SK-N-SH treated with all-trans-retinoic acid at 6 μM for 48 hours (cell line): ENCODE measurements at regions not wholly inside any gene's neighbourhood (a gene's known extent, or its start where the extent isn't known, plus 50 kb on each side); places are given as distances from the start of the nearest gene placed in this dataset.

Experiments
- ATAC-seq: fragments of 200-7000 bp; cut with Tn5 transposase; 3 replicates; pipeline ENCODE4 v1.9.1; 2020; ENCODE audit warnings: mild to moderate bottlenecking, moderate library complexity
- ARNTL ChIP-seq: fragments of 450-650 bp; formaldehyde crosslinking; IDR thresholded peaks from 2 replicates; pipeline ENCODE4 v1.5.0; 2020; ENCODE audit warnings: low read depth, mild to moderate bottlenecking, moderate library complexity, borderline replicate concordance
- BACH2 ChIP-seq: fragments of 250-450 bp; sonication (Bioruptor Pico); IDR thresholded peaks from 2 replicates; pipeline ENCODE4 v1.9.0; 2021; ENCODE audit warnings: mild to moderate bottlenecking, borderline replicate concordance
- CSDC2 ChIP-seq: fragments of 250-450 bp; sonication (Bioruptor Pico); IDR thresholded peaks from 2 replicates; pipeline ENCODE4 v1.5.0; 2020; ENCODE audit warnings: mild to moderate bottlenecking, moderate library complexity
- ESRRG ChIP-seq: fragments of 250-450 bp; sonication (Bioruptor Pico); IDR thresholded peaks from 2 replicates; pipeline ENCODE4 v1.6.1; 2021; ENCODE audit warnings: mild to moderate bottlenecking
- GLIS3 ChIP-seq: fragments of 250-450 bp; sonication (Bioruptor Pico); IDR thresholded peaks from 2 replicates; pipeline ENCODE4 v1.5.0; 2020; ENCODE audit warnings: mild to moderate bottlenecking, moderate library complexity
- ISL1 ChIP-seq: fragments of 250-450 bp; sonication (Bioruptor Pico); IDR thresholded peaks from 2 replicates; pipeline ENCODE4 v2.1.2; 2022; ENCODE audit warnings: mild to moderate bottlenecking, moderate library complexity
- OSR1 ChIP-seq: fragments of 250-450 bp; sonication (Bioruptor Pico); IDR thresholded peaks from 2 replicates; pipeline ENCODE4 v1.8.0; 2022; ENCODE audit warnings: moderate library complexity, mild to moderate bottlenecking, inconsistent platforms
- PPARA ChIP-seq: fragments of 250-450 bp; sonication (Bioruptor Pico); IDR thresholded peaks from 2 replicates; pipeline ENCODE4 v1.5.0; 2020; ENCODE audit warnings: mild to moderate bottlenecking, borderline replicate concordance
- SNAI2 ChIP-seq: fragments of 250-450 bp; sonication (Bioruptor Pico); IDR thresholded peaks from 2 replicates; pipeline ENCODE4 v1.5.0; 2020; ENCODE audit warnings: mild to moderate bottlenecking, moderate library complexity
- TCF4 ChIP-seq: fragments of 250-450 bp; sonication (Bioruptor Pico); IDR thresholded peaks from 2 replicates; pipeline ENCODE4 v1.8.0; 2021; ENCODE audit warnings: mild to moderate bottlenecking, moderate library complexity, borderline replicate concordance
- TOX ChIP-seq: fragments of 250-450 bp; sonication (Bioruptor Pico); IDR thresholded peaks from 2 replicates; pipeline ENCODE4 v1.8.0; 2021; ENCODE audit warnings: mild to moderate bottlenecking, moderate library complexity, borderline replicate concordance
- ZC3H10 ChIP-seq: fragments of 250-450 bp; sonication (Bioruptor Pico); IDR thresholded peaks from 2 replicates; pipeline ENCODE4 v1.5.1; 2021; ENCODE audit warnings: mild to moderate bottlenecking, moderate library complexity
- ZFP3 ChIP-seq: fragments of 250-450 bp; sonication (Bioruptor Pico); IDR thresholded peaks from 2 replicates; pipeline ENCODE4 v1.5.0; 2020; ENCODE audit warnings: mild to moderate bottlenecking, moderate library complexity
- ZFP30 ChIP-seq: fragments of 450-650 bp; formaldehyde crosslinking; IDR thresholded peaks from 2 replicates; pipeline ENCODE4 v1.5.0; 2022; ENCODE audit warnings: mild to moderate bottlenecking, moderate library complexity
- ZNF565 ChIP-seq: fragments of 450-650 bp; formaldehyde crosslinking; conservative IDR thresholded peaks from 2 replicates; pipeline ENCODE4 v1.5.0; 2020; ENCODE audit warnings: low read depth, mild to moderate bottlenecking, moderate library complexity
- ZNF70 ChIP-seq: fragments of 450-650 bp; formaldehyde crosslinking; IDR thresholded peaks from 2 replicates; pipeline ENCODE4 v1.5.0; 2020; ENCODE audit warnings: mild to moderate bottlenecking, moderate library complexity
- TF ChIP-seq, protein P1 (sequence below): fragments of 250-450 bp; sonication (Bioruptor Pico); IDR thresholded peaks from 2 replicates; pipeline ENCODE4 v1.8.0; 2021; ENCODE audit warnings: low read depth, mild to moderate bottlenecking, moderate library complexity, borderline replicate concordance
- TF ChIP-seq, protein P2 (sequence below): fragments of 250-450 bp; sonication (Bioruptor Pico); IDR thresholded peaks from 2 replicates; pipeline ENCODE4 v1.5.1; 2021; ENCODE audit warnings: mild to moderate bottlenecking, moderate library complexity
- TF ChIP-seq, protein P3 (sequence below): fragments of 250-450 bp; sonication (Bioruptor Pico); IDR thresholded peaks from 2 replicates; pipeline ENCODE4 v1.8.0; 2020; ENCODE audit warnings: mild to moderate bottlenecking, moderate library complexity, borderline replicate concordance
- TF ChIP-seq, protein P4 (sequence below): fragments of 250-450 bp; sonication (Bioruptor Pico); IDR thresholded peaks from 2 replicates; pipeline ENCODE4 v1.5.1; 2020; ENCODE audit warnings: low read depth, mild to moderate bottlenecking, moderate library complexity
- TF ChIP-seq, protein P5 (sequence below): fragments of 250-450 bp; sonication (Bioruptor Pico); IDR thresholded peaks from 2 replicates; pipeline ENCODE4 v1.5.0; 2020; ENCODE audit warnings: mild to moderate bottlenecking, moderate library complexity

DNA sequence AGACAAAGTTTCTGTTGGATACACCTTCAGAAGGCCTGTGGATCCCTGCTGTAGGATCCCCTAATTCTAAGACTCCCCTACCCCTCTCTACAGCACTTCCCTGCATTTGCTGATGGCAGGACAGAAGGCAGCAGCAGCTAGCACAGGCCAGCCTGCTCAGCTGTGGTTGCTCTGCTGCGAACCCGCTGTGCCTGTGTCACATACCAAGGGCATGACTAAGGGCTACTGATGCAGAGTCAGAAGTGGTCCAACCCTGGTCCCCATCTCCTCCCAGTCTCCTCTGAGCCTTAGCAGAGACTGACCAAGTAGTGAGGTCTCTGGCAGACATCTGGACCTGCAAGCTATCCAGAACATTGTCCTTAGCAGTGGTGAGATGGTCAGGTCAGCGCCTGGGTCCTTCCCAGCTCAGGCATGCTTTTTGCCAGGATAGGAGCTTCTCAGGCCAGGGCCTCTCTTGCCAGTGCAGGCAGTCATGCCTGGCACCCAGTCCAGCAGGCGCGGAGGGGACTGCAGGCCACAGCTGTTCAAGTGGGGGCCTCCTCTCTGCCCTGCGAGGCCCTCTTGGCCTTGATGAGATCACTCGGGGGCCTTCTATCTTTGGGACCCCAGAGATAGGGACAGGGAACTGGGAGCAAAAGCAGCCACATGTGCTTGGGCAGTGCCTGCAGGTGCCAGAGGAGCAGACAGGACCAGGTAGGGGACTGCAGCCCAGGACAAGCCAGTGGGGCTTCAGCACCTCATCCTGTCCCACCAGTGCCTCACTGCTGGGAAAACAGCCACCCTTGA is 146.4 kb downstream of the ZNF248 start:
- ATAC-seq = no peak
- TF ChIP-seq TCF4 (CRISPR knock-in tag) (no peak), OSR1 (CRISPR knock-in tag) (no peak), TOX (CRISPR knock-in tag) (no peak), ZFP3 (CRISPR knock-in tag) (no peak), BACH2 (no peak)
- TF ChIP-seq, protein P1, sequence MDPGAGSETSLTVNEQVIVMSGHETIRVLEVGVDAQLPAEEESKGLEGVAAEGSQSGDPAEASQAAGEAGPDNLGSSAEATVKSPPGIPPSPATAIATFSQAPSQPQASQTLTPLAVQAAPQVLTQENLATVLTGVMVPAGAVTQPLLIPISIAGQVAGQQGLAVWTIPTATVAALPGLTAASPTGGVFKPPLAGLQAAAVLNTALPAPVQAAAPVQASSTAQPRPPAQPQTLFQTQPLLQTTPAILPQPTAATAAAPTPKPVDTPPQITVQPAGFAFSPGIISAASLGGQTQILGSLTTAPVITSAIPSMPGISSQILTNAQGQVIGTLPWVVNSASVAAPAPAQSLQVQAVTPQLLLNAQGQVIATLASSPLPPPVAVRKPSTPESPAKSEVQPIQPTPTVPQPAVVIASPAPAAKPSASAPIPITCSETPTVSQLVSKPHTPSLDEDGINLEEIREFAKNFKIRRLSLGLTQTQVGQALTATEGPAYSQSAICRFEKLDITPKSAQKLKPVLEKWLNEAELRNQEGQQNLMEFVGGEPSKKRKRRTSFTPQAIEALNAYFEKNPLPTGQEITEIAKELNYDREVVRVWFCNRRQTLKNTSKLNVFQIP (CRISPR knock-in tag) = no peak

DNA sequence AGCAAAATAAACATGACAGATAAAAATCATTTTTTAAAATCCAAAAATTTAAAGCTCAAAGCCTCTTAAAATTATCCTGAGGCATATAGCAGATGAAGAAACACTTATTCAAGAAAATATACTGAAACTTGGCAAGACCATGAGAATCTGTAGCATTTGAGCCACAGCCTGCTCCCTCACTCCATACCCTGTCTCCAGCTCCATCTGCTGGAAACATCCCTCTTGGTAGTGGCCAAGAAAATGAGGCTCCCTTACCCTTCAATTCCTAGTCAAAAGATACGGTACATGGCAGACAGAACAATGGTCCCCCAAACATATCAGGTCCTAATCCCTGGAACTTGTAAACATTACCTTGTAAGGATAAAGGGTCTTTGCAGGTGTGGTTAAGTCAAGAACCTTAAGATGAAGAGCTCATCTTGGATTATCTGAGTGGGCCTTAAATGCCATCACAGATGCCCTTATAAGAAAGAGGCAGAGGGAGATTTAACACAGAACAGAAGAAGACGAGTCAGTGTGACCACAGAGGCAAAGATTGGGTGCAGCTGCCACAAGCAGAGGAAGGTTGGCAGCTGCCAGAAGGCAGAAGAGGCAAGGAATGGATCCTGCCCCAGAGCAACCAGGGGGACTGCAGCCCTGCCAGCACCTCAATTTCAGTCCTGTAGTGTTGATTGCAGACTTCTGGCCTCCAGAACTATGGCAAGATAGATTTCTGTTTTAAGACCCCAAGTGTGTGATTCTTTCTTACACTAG is 149.4 kb downstream of the ZNF248 start:
- no peak for TF ChIP-seq PPARA (CRISPR knock-in tag)
- TF ChIP-seq TOX (CRISPR knock-in tag) = no peak
- TF ChIP-seq TCF4 (CRISPR knock-in tag) = no peak
- no peak for TF ChIP-seq BACH2
- TF ChIP-seq, all 23 proteins: peak for 0
- ATAC-seq = no peak

DNA sequence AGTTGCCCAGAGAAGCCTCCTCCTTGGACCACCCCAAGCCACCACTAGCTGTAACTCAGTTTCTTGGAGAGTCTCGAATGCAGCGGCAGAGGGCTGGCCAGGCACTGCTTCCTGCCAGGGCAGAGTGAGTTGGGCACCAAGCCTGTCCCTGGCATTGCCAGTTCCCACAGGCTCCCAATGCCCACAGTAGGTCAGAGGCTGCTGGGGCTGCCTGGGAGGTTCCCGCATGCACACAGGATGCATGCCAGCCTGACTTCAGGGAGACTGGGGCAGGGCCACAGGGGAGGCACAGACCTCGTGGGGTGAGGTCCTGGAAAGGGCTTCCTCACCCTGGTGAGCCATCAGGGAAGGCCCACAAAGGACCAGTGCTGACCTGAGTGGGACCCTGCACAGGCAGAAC is 152.8 kb downstream of the ZNF248 start:
- ATAC-seq = no peak
- TF ChIP-seq ZFP30 (CRISPR knock-in tag) (no peak), ZNF70 (CRISPR knock-in tag) (no peak), ESRRG (no peak), ZNF565 (no peak), GLIS3 (CRISPR knock-in tag) (no peak), CSDC2 (CRISPR knock-in tag) (no peak), ZC3H10 (CRISPR knock-in tag) (no peak), ARNTL (CRISPR knock-in tag) (no peak), TOX (CRISPR knock-in tag) (no peak), BACH2 (no peak), SNAI2 (CRISPR knock-in tag) (no peak), OSR1 (CRISPR knock-in tag) (no peak), PPARA (CRISPR knock-in tag) (no peak), ZFP3 (CRISPR knock-in tag) (no peak), ISL1 (CRISPR knock-in tag) (no peak)
- TF ChIP-seq, protein P2, sequence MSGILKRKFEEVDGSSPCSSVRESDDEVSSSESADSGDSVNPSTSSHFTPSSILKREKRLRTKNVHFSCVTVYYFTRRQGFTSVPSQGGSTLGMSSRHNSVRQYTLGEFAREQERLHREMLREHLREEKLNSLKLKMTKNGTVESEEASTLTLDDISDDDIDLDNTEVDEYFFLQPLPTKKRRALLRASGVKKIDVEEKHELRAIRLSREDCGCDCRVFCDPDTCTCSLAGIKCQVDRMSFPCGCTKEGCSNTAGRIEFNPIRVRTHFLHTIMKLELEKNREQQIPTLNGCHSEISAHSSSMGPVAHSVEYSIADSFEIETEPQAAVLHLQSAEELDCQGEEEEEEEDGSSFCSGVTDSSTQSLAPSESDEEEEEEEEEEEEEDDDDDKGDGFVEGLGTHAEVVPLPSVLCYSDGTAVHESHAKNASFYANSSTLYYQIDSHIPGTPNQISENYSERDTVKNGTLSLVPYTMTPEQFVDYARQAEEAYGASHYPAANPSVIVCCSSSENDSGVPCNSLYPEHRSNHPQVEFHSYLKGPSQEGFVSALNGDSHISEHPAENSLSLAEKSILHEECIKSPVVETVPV = no peak
- TF ChIP-seq, protein P3, sequence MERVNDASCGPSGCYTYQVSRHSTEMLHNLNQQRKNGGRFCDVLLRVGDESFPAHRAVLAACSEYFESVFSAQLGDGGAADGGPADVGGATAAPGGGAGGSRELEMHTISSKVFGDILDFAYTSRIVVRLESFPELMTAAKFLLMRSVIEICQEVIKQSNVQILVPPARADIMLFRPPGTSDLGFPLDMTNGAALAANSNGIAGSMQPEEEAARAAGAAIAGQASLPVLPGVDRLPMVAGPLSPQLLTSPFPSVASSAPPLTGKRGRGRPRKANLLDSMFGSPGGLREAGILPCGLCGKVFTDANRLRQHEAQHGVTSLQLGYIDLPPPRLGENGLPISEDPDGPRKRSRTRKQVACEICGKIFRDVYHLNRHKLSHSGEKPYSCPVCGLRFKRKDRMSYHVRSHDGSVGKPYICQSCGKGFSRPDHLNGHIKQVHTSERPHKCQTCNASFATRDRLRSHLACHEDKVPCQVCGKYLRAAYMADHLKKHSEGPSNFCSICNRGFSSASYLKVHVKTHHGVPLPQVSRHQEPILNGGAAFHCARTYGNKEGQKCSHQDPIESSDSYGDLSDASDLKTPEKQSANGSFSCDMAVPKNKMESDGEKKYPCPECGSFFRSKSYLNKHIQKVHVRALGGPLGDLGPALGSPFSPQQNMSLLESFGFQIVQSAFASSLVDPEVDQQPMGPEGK (CRISPR knock-in tag) = no peak
- TF ChIP-seq, protein P4, sequence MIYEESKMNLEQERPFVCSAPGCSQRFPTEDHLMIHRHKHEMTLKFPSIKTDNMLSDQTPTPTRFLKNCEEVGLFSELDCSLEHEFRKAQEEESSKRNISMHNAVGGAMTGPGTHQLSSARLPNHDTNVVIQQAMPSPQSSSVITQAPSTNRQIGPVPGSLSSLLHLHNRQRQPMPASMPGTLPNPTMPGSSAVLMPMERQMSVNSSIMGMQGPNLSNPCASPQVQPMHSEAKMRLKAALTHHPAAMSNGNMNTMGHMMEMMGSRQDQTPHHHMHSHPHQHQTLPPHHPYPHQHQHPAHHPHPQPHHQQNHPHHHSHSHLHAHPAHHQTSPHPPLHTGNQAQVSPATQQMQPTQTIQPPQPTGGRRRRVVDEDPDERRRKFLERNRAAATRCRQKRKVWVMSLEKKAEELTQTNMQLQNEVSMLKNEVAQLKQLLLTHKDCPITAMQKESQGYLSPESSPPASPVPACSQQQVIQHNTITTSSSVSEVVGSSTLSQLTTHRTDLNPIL = no peak
- TF ChIP-seq, protein P1 (CRISPR knock-in tag) = no peak
- TF ChIP-seq, protein P5, sequence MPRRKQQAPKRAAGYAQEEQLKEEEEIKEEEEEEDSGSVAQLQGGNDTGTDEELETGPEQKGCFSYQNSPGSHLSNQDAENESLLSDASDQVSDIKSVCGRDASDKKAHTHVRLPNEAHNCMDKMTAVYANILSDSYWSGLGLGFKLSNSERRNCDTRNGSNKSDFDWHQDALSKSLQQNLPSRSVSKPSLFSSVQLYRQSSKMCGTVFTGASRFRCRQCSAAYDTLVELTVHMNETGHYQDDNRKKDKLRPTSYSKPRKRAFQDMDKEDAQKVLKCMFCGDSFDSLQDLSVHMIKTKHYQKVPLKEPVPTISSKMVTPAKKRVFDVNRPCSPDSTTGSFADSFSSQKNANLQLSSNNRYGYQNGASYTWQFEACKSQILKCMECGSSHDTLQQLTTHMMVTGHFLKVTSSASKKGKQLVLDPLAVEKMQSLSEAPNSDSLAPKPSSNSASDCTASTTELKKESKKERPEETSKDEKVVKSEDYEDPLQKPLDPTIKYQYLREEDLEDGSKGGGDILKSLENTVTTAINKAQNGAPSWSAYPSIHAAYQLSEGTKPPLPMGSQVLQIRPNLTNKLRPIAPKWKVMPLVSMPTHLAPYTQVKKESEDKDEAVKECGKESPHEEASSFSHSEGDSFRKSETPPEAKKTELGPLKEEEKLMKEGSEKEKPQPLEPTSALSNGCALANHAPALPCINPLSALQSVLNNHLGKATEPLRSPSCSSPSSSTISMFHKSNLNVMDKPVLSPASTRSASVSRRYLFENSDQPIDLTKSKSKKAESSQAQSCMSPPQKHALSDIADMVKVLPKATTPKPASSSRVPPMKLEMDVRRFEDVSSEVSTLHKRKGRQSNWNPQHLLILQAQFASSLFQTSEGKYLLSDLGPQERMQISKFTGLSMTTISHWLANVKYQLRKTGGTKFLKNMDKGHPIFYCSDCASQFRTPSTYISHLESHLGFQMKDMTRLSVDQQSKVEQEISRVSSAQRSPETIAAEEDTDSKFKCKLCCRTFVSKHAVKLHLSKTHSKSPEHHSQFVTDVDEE = no peak
